T-cell (primary cell): ENCODE measurements at regions not wholly inside any gene's neighbourhood (a gene's known extent, or its start where the extent isn't known, plus 50 kb on each side); places are given as distances from the start of the nearest gene placed in this dataset.
"Not testable (repeated sequence)": the region's sequence is repeated elsewhere in the genome, so short reads cannot be mapped to it uniquely, and the experiment has no call there.

Experiments used
- ATAC-seq, 4 experiments: fragments of 200-7000 bp in 3 of 4; fragments of 150-1000 bp in 1 of 4; cut with Tn5 transposase; replicated peaks in 1 of 4; 1 replicate in 3 of 4; 2 replicates in 1 of 4; pipeline ENCODE4 v1.10.0; 2021; ENCODE audit warnings: moderate library complexity in 3 of 4, mild to moderate bottlenecking in 2 of 4, moderate number of reproducible peaks in 1 of 4
- CTCF ChIA-PET, 2 donors: fragments of 300-600 bp; sonication (Branson Sonifier 250); formaldehyde crosslinking; loops; one replicate each; lab custom pipeline; 2022; ENCODE audit warnings: antibody characterized with exemption in 2 of 2; lab: Charles Lee
- POLR2A ChIA-PET, 2 donors: fragments of 300-600 bp; sonication (Branson Sonifier 250); formaldehyde crosslinking; loops; one replicate each; lab custom pipeline; 2022; ENCODE audit warnings: antibody characterized with exemption in 2 of 2; lab: Charles Lee
- DNase-seq, 35 experiments: peaks; one replicate each; pipeline versions ENCODE4 v3.0.0 to v3.0.0-alpha.2; 2013 to 2023
- H3K27ac ChIP-seq: one replicate; pipeline ENCODE4 v1.5.1; 2013; ENCODE audit warnings: low read length
- H3K27me3 ChIP-seq, 2 experiments: replicated peaks in 1 of 2; 1 replicate in 1 of 2; 2 replicates in 1 of 2; pipeline versions ENCODE4 v1.6.1 to v1.7.0; 2013; ENCODE audit warnings: low read length in 1 of 2, mixed read lengths in 1 of 2; ENCODE audit not compliant: control insufficient read depth in 2 of 2, insufficient read depth in 2 of 2; ENCODE audit errors: extremely low read depth in 1 of 2
- H3K36me3 ChIP-seq, 2 donors: 1 replicate in 1 of 2; 2 replicates in 1 of 2; pipeline versions ENCODE4 v1.6.1 to v1.7.0; 2013; ENCODE audit warnings: low read length in 1 of 2; ENCODE audit not compliant: control insufficient read depth in 2 of 2, insufficient read depth in 1 of 2; ENCODE audit errors: extremely low read depth in 1 of 2
- H3K4me1 ChIP-seq, 2 experiments: 1 replicate in 1 of 2; 2 replicates in 1 of 2; pipeline versions ENCODE4 v1.6.1 to v1.7.0; 2013; ENCODE audit warnings: low read length in 2 of 2, mixed read lengths in 1 of 2; ENCODE audit not compliant: insufficient read depth in 2 of 2, control insufficient read depth in 1 of 2; ENCODE audit errors: extremely low read depth in 1 of 2
- H3K4me3 ChIP-seq, 2 donors: 1 replicate in 1 of 2; 2 replicates in 1 of 2; pipeline versions ENCODE4 v1.5.1 to v1.7.0; 2013; ENCODE audit warnings: mild to moderate bottlenecking in 2 of 2, low read length in 1 of 2, moderate library complexity in 1 of 2; ENCODE audit not compliant: control insufficient read depth in 1 of 2; ENCODE audit errors: extremely low read depth in 1 of 2
- H3K9me3 ChIP-seq: 2 replicates; pipeline ENCODE4 v1.7.0; 2013
- H3K27ac Mint-ChIP-seq, 2 donors: one replicate each; pipeline ENCODE4 v1.8.0; 2020 to 2021; ENCODE audit warnings: mild to moderate bottlenecking in 2 of 2, mixed read lengths in 2 of 2
- H3K27me3 Mint-ChIP-seq, 2 donors: one replicate each; pipeline ENCODE4 v1.8.0; 2021 to 2022; ENCODE audit warnings: mixed read lengths in 2 of 2
- H3K36me3 Mint-ChIP-seq: one replicate; pipeline ENCODE4 v1.8.0; 2021; ENCODE audit warnings: mixed read lengths
- H3K4me1 Mint-ChIP-seq, 3 donors: one replicate each; pipeline ENCODE4 v1.8.0; 2020 to 2022; ENCODE audit warnings: mixed read lengths in 3 of 3, mild to moderate bottlenecking in 1 of 3
- H3K4me3 Mint-ChIP-seq, 3 donors: one replicate each; pipeline ENCODE4 v1.8.0; 2020 to 2022; ENCODE audit warnings: mild to moderate bottlenecking in 3 of 3, mixed read lengths in 3 of 3, moderate library complexity in 3 of 3
- H3K9me3 Mint-ChIP-seq, 3 donors: one replicate each; pipeline ENCODE4 v1.8.0; 2020 to 2022; ENCODE audit warnings: mixed read lengths in 3 of 3
- WGBS: methylation state at CpG from one replicate; pipeline ENCODE4 v1.1.5; 2013; ENCODE audit warnings: missing lambda C conversion rate; ENCODE audit not compliant: insufficient coverage; 5-methylcytosine and 5-hydroxymethylcytosine counted together

GRCh38 chr2:207371877-207372276 is 157.9 kb upstream of the CREB1 start:
- Histone ChIP-seq H3K4me1 (no peaks in the 10 kb centered on the region), H3K4me3 (no peak overlapping the region), H3K9me3 (no peaks in the 10 kb centered on the region), H3K27me3 (no peaks in the 10 kb centered on the region), H3K27ac (no peak overlapping the region), H3K36me3 (no peaks in the 10 kb centered on the region)
- CTCF ChIA-PET, result no interaction called here
- Mint-ChIP-seq H3K27ac (no peak overlapping the region), H3K36me3 (peaks cover 3% of the 10 kb centered on the region), H3K4me1 (no peaks in the 10 kb centered on the region), H3K27me3 (no peaks in the 10 kb centered on the region), H3K4me3 (no peak overlapping the region), H3K9me3 (peaks cover 0 to 25% (median 14%) of the 10 kb centered on the region in 3 donors)
- POLR2A ChIA-PET, result no interaction called here
- DNase-seq, result no peak
- ATAC-seq, result no peak

GRCh38 chr2:207372483-207372882 is 157.3 kb upstream of the CREB1 start:
- Mint-ChIP-seq H3K36me3 (peaks cover 3% of the 10 kb centered on the region), H3K27me3 (no peaks in the 10 kb centered on the region), H3K27ac (no peak overlapping the region), H3K4me3 (no peak overlapping the region), H3K4me1 (no peaks in the 10 kb centered on the region), H3K9me3 (peaks cover 0 to 31% (median 19%) of the 10 kb centered on the region in 3 donors)
- Histone ChIP-seq H3K4me3 (no peak overlapping the region), H3K4me1 (no peaks in the 10 kb centered on the region), H3K9me3 (no peaks in the 10 kb centered on the region), H3K36me3 (no peaks in the 10 kb centered on the region), H3K27ac (no peak overlapping the region), H3K27me3 (no peaks in the 10 kb centered on the region)
- POLR2A ChIA-PET, result no interaction called here
- no peak for ATAC-seq
- no peak for DNase-seq
- WGBS, result no CpG with 5 or more reads among the region's 1 CpG
- CTCF ChIA-PET, result interaction anchor here in 1 of 2 donors (0.6 kb wide), 1 partner anchor 14 kb away, joined by 3 read pairs; no protein-coding TSS in a partner anchor

- CTCF ChIA-PET, result no interaction called here
Measured at GRCh38 chr2:207375207-207375875, 154.4 kb upstream of the CREB1 start.

GRCh38 chr2:207378620-207379019 is 151.1 kb upstream of the CREB1 start:
- H3K4me1 Mint-ChIP-seq, H3K9me3 ChIP-seq, POLR2A ChIA-PET, H3K4me3 ChIP-seq, DNase-seq, H3K4me3 Mint-ChIP-seq, CTCF ChIA-PET, H3K27ac Mint-ChIP-seq, H3K36me3 ChIP-seq, ATAC-seq, H3K27me3 Mint-ChIP-seq, H3K27ac ChIP-seq, H3K4me1 ChIP-seq, H3K27me3 ChIP-seq: not testable (repeated sequence)
- Mint-ChIP-seq H3K9me3 (peaks cover 21 to 56% (median 31%) of the 10 kb centered on the region in 3 donors), H3K36me3 (peaks cover 22% of the 10 kb centered on the region)
- 100% methylated on average over 1 of the region's 2 CpGs for WGBS

More at GRCh38 chr2:207375207-207375875, 154.4 kb upstream of the CREB1 start:
- WGBS, result no CpG with 5 or more reads among the region's 1 CpG
- H3K36me3 Mint-ChIP-seq, result peaks cover 18% of the 10 kb centered on the region
- no peak overlapping the region for H3K4me3 Mint-ChIP-seq
- Histone ChIP-seq H3K4me1 (no peaks in the 10 kb centered on the region), H3K36me3 (no peaks in the 10 kb centered on the region), H3K9me3 (no peaks in the 10 kb centered on the region), H3K4me3 (no peak overlapping the region), H3K27me3 (no peaks in the 10 kb centered on the region), H3K27ac (no peak overlapping the region)
- POLR2A ChIA-PET, result no interaction called here
- peaks cover 16 to 57% (median 36%) of the 10 kb centered on the region in 3 donors for H3K9me3 Mint-ChIP-seq
- H3K4me1 Mint-ChIP-seq, result no peaks in the 10 kb centered on the region
- ATAC-seq, result no peak
- DNase-seq, result no peak
- no peaks in the 10 kb centered on the region for H3K27me3 Mint-ChIP-seq
- H3K27ac Mint-ChIP-seq, result no peak overlapping the region

- H3K27ac Mint-ChIP-seq, result no peak overlapping the region
Measured at GRCh38 chr2:207385076-207385475, 144.7 kb upstream of the CREB1 start.

GRCh38 chr2:207385903-207386302 is 143.9 kb upstream of the CREB1 start:
- no peak for DNase-seq
- no CpG with 5 or more reads among the region's 1 CpG for WGBS
- CTCF ChIA-PET, result no interaction called here

More at GRCh38 chr2:207385076-207385475, 144.7 kb upstream of the CREB1 start:
- Mint-ChIP-seq H3K9me3 (peaks cover 2 to 22% (median 4%) of the 10 kb centered on the region in 3 donors), H3K27me3 (no peaks in the 10 kb centered on the region), H3K4me3 (no peak overlapping the region), H3K36me3 (peaks cover 10% of the 10 kb centered on the region), H3K4me1 (peaks cover 0 to 1% (median 0%) of the 10 kb centered on the region in 3 donors)
- ChIA-PET POLR2A (no interaction called here), CTCF (no interaction called here)
- no CpG with 5 or more reads among the region's 1 CpG for WGBS
- no peak overlapping the region for H3K27ac ChIP-seq
- ATAC-seq, result no peak
- no peak for DNase-seq
- H3K4me1 ChIP-seq, result no peaks in the 10 kb centered on the region
- no peaks in the 10 kb centered on the region for H3K9me3 ChIP-seq
- peaks cover 0 to 8% of the 10 kb centered on the region in 2 experiments for H3K27me3 ChIP-seq
- H3K4me3 ChIP-seq, result no peak overlapping the region
- no peaks in the 10 kb centered on the region for H3K36me3 ChIP-seq

More at GRCh38 chr2:207385903-207386302, 143.9 kb upstream of the CREB1 start:
- H3K9me3 ChIP-seq, result no peaks in the 10 kb centered on the region
- H3K36me3 ChIP-seq, result no peaks in the 10 kb centered on the region
- peaks cover 0 to 1% (median 0%) of the 10 kb centered on the region in 3 donors for H3K4me1 Mint-ChIP-seq
- no peaks in the 10 kb centered on the region for H3K4me1 ChIP-seq
- peaks cover 2 to 20% (median 4%) of the 10 kb centered on the region in 3 donors for H3K9me3 Mint-ChIP-seq
- no peak overlapping the region for H3K27ac ChIP-seq
- H3K36me3 Mint-ChIP-seq, result peaks cover 8% of the 10 kb centered on the region
- H3K4me3 ChIP-seq, result no peak overlapping the region
- H3K27ac Mint-ChIP-seq, result no peak overlapping the region
- ATAC-seq, result no peak
- POLR2A ChIA-PET, result no interaction called here
- no peaks in the 10 kb centered on the region for H3K27me3 Mint-ChIP-seq
- peaks cover 0 to 5% of the 10 kb centered on the region in 2 experiments for H3K27me3 ChIP-seq
- H3K4me3 Mint-ChIP-seq, result no peak overlapping the region
